H1 (cell line): ENCODE measurements at regions not wholly inside any gene's neighbourhood (a gene's known extent, or its start where the extent isn't known, plus 50 kb on each side); places are given as distances from the start of the nearest gene placed in this dataset.

Experiments
- HDAC6 ChIP-seq: IDR thresholded peaks from one replicate; pipeline ENCODE4 v1.7.1; 2012; ENCODE audit warnings: low read depth, mild to moderate bottlenecking, inconsistent platforms, low read length, moderate library complexity
- SAP30 ChIP-seq: fragments of 300-600 bp; sonication (generic); IDR thresholded peaks from 2 replicates; pipeline ENCODE4 v1.7.1; 2012; ENCODE audit warnings: low read length, moderate library complexity, mild to moderate bottlenecking, inconsistent platforms; ENCODE audit not compliant: insufficient read depth, insufficient replicate concordance
- TF ChIP-seq, protein P1 (sequence below), 3 experiments: IDR thresholded peaks; 1 replicate in 2 of 3; 2 replicates in 1 of 3; pipeline versions ENCODE4 v1.5.1 to v1.6.1; 2011; ENCODE audit warnings: low read length in 3 of 3, mild to moderate bottlenecking in 3 of 3, inconsistent platforms in 2 of 3, low read depth in 1 of 3, moderate library complexity in 1 of 3; ENCODE audit not compliant: insufficient read depth in 1 of 3; ENCODE audit errors: control extremely low read depth in 1 of 3

DNA sequence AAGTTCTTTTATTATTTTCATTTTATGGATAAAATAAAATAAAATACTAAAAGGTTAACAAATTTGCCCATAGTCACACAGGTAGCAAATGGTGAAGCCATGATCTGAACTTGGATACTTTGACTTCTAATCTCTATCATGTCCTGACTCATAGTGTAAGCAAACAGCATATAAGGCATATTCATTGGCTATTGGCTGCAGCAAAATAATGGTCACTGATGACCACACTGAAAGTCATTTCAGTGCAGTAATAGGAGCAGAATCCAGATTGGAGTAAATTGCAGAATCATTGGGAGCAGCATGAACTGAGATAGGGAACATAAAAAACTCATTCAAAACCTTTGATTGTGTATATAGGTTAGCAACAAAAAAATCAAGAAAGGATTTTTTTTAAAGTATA is 262.9 kb downstream of the PLA2G4A start (continued):
- TF ChIP-seq, protein P1, sequence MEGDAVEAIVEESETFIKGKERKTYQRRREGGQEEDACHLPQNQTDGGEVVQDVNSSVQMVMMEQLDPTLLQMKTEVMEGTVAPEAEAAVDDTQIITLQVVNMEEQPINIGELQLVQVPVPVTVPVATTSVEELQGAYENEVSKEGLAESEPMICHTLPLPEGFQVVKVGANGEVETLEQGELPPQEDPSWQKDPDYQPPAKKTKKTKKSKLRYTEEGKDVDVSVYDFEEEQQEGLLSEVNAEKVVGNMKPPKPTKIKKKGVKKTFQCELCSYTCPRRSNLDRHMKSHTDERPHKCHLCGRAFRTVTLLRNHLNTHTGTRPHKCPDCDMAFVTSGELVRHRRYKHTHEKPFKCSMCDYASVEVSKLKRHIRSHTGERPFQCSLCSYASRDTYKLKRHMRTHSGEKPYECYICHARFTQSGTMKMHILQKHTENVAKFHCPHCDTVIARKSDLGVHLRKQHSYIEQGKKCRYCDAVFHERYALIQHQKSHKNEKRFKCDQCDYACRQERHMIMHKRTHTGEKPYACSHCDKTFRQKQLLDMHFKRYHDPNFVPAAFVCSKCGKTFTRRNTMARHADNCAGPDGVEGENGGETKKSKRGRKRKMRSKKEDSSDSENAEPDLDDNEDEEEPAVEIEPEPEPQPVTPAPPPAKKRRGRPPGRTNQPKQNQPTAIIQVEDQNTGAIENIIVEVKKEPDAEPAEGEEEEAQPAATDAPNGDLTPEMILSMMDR (IDR thresholded peaks at IDR 0.05; ENCODE audit: control extremely low read depth in 1 of 3, insufficient read depth in 1 of 3, low read depth in 1 of 3, low read length in 3 of 3): no peak
- TF ChIP-seq HDAC6: no peak
- TF ChIP-seq SAP30: no peak
